SKM-1 (cell line): ENCODE measurements at regions not wholly inside any gene's neighbourhood (a gene's known extent, or its start where the extent isn't known, plus 50 kb on each side); places are given as distances from the start of the nearest gene placed in this dataset.

Experiments
- DNase-seq: peaks from one replicate; lab custom pipeline; 2025; ENCODE audit not compliant: unreplicated experiment; lab: John Stamatoyannopoulos, UW

DNA sequence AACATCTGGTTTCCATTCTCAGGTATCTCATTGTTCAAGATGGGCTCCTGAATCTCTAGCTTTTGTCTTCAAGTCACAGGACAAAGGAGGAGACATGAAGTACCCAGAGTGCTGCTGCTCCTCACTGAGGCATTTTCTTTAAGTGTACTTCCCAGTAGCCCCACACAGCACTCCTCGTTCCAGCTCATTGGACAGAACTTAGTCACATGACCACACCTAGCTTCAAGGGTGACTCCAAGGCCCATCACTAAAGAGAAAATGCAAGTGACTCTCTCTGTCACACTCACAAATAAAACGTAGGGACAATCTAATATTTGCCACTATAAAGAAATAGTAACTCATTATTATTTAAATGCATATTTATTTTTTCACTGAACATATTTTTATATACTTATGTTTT is 58.3 kb upstream of the NEUROD6 start:
- no peak for DNase-seq

DNA sequence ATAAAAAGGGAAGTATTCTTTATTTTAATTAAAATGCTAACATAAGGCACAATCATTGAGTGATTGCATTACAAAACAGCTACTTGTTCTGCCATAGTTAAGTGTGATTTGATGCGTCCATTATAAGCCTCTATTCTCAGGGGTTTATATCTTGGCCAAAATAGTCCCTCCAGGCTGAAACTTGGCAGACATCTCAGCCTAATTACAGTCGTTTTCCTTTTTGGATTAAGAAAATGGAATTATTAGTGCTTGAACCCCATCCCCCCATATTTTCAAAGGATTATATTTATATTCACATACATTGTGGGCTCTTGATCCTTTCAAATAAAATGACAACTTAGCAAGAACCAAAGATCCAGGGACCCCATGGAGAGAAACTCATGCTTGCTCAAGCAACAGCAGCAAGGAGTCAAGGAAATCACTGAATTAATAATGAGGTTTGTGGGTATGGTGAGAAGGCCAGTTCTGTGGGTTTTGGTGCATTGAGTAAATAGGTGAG is 66.7 kb upstream of the NEUROD6 start:
- no peak for DNase-seq

DNA sequence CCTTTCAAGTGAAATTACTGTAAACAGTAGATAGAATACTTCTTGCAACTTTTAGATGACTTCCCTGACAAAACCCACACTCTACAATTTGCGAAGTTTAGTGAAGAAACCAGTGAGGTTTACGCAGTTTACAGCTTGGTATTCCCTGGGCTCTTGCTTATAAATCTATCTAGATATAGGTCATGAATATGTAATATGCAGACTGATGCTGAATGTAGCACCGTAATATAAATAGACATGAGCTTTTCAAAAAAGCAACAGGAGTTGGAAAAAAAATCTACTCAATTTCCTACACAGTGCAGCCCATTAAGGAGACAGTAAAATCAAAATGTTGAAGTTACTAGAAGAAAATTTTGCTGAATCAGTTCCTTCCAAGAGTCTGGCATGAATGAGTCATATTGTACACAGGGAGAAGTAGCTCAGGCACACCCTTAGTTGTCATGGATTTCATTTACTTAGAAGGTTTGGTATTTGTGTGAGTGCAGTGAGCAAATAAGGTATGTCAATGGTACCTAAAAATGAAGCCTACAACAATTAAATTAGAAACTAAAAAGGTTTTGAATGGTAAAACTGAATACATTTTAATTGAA is 67.7 kb upstream of the NEUROD6 start:
- DNase-seq: peak; percentile 12

DNA sequence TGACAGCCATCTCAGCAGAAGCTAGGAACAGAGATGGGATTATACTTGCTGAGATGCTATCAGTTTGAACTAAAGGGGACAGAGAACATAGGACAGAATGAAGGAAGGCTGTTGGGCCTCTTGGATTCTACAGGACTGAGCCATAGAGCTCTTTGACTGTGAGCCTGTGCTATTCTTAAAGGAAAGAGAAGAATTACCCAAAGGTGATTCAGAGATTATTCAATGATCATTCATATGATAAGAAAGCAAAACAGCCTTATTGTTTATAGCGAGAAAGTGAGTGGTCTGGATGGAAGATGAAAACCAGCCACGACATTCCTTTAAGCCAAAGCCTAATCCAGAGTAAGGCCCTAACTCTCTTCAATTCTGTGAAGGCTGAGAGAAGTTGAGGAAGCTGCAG is 69.7 kb upstream of the NEUROD6 start:
- no peak for DNase-seq

DNA sequence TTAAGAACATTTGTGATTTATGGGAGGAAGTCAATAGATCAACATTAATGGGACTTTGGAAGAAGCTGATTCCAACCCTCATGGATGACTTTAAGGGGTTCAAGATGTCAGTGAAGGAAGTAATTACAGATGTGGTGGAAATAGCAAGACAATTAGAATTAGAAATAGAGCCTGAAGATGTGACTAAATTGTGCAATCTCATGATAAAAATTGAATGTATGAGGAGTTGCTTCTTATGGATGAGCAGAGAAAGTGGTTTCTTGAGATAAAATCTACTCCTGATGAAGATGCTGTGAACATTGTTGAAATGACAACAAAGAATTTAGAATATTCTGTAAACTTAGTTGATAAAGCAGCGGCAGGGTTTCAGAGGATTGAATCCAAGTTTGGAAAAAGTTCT is 70.9 kb upstream of the NEUROD6 start:
- no peak for DNase-seq

DNA sequence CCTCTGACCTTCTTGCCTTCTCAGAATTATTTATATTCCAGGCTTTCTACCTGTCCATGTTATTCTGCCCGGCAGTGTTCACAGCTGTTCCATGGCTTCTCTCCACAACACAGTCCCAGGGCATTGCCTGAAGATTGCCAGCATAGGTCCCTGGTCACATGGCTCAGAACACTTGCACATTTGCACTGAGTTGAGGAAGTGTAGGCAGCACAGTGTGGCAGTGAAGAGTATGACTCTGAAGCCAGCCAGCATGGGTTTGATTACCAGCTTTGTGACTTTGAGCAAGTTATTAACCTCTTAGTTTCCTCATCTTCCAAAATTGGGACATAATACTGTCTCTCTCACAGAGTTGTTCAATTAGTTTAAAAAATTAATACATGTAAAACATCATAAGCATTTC is 73.2 kb upstream of the NEUROD6 start:
- no peak for DNase-seq

DNA sequence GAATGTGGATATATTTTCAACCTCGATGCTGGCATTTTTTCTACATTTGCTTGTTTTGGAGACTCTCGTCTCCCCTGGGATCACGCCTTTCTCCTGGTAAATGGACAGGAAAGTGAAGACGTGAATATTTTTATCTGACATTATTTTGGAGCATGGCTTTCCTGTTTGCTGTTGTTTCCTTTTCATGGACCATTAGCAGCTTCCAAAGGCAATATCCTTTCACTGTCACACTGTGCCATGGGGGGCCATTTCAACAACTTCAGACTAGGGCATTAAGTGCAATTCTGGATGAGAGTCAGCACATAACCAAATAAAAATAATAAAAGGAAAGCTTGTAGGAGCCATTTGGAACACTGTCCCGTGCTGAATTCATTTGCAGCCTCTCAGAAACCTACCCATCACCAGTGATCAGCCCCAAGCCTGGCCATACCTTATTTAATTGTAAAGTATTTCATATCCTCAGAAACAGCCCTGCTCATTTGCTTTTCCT is 75.9 kb upstream of the NEUROD6 start:
- DNase-seq: no peak

DNA sequence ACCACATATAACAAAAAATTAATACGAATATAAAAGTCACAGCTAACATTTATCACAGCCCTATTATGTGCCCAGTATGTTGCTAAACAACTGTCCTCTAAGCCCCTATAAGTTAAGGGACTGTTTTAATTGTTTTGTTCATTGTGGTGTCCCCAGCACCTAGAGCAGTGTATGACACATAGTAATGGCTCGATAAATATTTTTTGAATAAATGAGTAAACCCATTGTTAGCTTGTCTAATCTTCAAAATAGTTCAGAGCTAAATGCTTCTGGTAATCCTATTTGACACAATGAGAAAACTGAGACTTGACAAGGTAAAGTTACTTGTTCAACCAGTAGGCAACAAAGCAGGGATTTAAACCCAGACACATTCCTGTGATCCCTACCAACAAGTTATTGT is 78.4 kb upstream of the NEUROD6 start:
- DNase-seq: no peak

DNA sequence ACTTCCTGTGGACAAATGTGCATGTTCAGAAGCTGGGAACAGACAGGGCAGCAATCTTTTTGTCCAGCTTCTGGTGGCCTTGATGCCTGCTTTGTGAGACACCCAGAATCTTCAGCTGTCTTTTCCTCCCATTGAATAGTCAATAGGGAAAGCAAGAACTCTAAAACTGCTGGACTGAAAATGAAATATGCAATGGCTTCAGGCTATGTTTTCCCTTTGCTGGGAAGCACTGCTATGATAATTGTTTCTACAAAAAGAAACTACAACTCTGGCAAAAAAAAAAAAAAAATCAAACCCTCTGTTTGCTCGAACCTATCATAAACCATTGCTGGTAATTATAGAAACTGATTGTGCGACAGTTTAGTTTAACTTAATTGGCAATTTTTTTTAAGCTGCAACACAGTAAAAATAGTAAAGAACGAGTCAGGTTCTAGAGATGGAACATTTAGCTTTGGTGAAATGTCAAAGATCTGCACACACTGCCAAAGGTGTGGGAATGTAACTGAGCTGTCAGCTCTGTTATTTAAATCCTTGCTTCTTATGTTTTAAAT is 79.1 kb upstream of the NEUROD6 start:
- no peak for DNase-seq

DNA sequence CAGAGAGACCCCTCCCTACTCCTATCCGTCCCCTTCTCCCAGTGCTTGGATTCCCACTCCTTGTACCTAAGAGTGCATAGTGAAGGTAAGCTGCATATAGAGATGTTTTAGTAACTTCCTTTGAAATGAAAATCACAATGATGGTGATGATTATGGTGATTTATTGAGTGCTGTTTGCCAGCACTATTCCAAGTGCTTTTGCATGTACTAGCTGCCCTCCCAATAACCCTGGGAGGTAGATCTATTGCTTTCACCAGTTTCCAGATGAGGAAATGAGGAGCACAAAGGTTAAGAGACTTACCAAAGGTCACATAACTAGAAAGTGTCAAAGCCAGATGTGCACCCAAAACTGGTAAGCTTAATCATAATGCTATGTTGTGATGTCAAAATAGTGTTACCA is 80.4 kb upstream of the NEUROD6 start:
- no peak for DNase-seq

DNA sequence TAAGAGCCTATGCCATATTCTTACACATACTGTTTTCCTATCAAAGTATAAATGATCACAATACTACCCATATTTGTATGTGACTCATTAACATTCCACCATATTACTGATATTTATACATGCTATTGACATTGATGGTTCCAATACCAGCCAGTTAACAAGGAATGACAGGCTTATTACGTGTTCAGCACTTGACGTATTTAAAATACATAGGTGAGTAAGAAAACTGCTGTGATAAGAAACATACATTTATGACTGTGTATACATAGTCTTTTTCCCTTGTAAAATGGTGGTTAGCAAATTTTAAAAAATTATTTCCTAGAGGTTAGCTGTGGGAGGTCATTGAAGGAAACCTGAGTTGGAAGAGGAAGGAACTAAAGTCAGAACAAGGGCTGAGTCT is 81.1 kb upstream of the NEUROD6 start:
- DNase-seq: no peak

DNA sequence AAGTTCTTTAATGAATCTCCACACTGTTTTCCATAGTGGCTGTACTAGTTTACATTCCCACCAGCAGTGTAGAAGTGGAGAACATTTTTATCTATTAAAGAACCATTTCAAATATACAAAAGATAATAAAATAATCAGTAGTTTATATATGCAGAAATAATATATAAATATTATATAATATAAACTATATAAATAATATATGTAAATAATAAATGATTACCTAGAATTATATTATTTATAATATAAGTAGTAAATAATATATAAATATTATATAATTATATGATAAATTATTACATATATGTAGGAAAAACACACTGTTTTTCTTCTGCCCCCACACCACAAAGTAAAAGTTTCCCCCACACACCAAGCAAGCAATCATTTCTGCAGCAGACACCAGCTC is 83.5 kb upstream of the NEUROD6 start:
- no peak for DNase-seq

DNA sequence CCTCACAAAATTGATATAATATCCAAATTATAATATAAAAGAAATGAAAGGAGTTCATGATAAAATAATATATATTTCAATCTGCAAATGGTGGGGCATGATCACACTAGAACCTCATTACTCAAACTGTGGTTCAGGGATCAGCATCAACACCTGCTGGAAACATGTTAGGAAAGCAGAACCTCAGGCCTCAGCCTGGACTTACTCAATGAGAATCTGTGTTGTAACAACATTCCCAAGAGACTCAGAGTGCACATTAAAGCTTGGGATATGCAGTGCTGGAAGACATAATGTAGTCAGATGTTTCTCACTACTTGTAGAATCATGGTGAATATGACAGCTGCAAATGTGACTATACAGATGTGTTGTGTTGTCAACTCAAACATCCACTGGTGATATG is 81.7 kb upstream of the ITPRID1 start:
- DNase-seq: no peak

DNA sequence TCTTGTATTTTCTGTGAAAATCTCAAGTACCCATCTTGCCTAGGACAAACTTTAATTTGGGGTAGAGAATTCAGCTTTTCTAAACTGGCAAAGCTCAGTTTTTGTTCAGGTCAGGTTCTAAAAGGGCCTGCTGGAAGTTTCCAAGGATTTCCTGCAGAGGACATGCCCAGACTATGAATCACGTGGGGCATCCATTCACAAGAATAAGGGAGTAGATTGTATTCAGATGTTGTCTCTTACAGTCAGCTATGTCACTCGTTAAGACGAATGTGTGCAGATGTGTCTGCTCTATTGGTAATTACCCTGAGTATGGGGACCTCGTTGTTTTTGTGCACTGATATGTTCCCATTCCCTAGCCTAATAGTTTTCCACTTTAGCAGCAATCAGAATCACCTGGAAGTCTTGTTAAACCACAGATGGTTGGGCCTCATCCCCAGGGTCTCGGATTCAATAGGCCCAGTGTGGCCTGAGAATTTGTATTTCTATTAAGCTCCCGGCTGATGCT is 81.0 kb upstream of the ITPRID1 start:
- DNase-seq: no peak

DNA sequence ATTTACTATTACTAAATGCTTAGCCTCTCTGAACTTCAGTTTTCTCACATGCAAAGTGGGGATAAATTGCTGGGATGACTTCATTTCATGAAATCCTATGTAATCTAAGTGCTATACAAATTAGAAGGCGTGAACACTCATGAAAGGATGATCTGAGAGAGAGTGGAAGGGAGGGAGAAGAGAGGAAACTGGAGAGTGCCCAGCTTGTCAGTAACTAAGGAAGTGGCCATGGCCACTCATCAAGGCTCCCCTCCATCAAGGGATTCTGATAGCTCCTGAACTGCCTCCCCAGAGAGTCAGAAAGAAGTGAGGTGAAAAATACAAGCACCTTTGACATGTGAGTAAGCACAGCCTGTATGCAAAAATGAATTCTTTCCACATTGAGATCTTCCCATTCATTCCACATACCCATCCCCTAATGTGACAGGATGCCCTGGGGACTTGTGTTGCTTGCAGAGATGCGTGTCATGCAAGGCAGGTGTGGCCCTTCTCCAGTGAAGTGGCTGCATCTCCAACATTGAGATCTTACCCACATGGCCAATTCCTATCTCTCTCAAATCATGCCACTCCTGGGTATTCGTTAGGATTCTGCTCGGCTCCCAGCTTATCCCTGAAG is 76.5 kb upstream of the ITPRID1 start:
- no peak for DNase-seq

DNA sequence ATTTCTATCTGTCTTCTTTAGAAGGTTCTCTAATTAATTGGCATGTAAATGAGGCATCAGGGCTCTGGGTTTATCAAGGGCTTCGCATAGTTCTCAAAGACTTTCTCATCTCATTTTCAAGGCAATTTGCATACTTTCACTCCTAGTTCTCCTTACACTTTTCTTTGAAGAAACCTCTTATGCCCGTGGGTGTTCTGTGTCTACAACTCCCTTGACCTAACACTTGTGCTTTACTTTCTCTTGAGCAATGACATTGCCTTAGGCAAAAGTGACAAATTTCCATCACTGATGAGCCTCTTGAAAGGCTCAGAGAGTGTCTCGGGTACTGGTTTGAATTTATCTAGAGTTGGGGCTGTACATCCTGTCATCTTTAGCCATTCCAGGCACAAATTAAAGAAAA is 74.7 kb upstream of the ITPRID1 start:
- DNase-seq: no peak

DNA sequence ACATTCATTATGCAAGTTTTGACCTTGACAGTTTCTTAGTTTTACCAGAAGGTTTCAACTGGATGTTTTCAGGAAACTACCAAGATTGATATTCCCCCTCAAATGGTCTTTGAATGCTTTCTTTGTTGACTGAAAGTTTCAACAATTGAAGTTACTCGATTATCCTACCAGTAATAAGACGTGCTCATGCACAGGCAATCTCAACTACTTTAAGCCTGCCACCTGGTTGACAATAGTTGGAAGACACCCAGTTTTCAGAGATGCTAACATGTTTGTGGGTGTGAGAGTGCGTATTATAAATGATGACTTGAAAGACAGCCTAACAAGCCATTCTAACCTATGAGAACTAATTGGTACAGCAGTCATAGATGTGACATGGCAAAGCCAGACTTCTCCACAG is 73.4 kb upstream of the ITPRID1 start:
- DNase-seq: no peak

DNA sequence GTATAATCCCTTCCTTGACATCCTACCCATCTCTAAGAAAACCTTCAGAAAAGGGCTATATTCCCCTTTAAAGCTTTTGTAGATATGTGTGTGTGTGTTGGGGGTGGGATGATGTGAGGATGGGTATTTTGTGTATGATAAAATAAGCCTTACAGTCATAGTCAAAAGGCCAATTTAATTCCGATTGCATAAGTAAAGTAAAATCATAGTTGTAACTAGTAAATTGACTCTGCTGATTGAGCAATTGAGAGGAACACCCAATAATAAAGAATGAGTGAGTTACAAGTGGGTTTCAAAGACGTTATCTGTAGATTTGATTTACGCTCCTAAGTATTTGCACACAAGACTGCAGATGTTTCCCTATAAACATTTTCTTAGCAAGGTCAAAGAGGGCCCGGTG is 71.3 kb upstream of the ITPRID1 start:
- DNase-seq: no peak

DNA sequence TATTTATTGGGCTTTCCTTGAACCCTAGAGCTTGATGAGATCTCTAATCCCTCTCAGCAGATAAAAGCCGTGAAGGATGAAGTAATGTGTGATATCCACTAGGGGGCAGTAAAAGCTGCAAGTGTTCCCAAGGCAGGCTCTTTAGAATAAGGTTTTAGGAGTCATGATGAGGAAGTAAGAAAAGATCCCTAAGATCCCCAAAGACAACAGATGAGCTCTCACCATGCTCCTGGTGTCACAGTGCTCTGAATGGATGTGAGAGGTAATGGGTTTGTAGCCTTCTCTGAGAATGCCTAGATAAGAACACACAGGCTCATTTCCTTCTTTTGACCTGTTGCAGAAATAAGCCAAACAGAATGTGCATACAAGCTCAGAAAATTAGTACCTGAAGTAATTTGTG is 70.4 kb upstream of the ITPRID1 start:
- peak; percentile 61 for DNase-seq

DNA sequence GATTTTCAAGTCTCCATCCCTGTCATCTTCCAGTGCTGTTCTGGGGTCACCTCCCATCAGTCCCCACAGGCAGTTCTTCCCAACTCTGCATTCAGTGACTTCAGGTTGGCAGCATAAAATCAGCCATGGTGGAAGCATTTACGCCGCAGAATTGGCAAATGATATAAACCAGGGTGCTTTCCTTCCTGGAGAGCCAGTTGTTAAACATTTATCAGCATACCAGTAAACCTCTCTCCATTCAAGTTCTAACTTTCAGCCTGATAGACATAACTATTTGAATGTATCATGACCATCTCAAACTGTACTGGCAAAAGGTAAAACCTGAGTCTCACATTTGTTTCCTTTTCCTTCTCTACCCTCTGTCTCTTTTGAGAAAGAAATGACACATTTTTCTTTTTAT is 69.7 kb upstream of the ITPRID1 start:
- no peak for DNase-seq

DNA sequence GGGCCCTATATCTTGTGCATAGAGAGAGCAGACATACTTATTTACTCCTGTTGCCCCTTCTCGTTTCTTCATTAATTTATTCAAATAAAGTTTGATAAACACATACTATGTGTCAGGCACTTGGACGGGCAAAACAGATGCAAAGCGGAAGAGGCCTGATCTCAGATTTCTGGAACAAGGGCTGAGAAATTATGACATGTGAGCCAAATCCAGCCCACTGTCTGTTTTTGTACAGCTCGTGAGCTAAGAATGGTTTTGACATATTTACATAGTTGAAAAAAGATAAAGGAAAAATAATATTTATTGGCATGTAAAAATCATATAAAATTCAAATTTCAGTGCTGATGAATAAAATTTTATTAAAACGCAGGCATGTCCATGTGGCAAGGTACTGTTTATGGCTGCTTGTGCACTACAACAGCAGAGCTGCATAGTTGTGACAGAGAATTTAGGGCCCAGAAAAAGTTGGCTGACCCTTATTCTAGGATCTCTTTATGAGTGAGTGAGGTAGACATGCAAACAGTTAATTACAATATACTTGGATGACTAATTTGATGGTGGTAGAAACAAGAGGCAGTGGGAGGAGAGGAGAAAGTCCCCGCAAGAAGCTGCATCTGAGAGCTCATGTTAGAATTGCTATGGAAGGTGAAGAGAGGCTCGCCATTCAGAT is 68.1 kb upstream of the ITPRID1 start:
- DNase-seq: no peak

DNA sequence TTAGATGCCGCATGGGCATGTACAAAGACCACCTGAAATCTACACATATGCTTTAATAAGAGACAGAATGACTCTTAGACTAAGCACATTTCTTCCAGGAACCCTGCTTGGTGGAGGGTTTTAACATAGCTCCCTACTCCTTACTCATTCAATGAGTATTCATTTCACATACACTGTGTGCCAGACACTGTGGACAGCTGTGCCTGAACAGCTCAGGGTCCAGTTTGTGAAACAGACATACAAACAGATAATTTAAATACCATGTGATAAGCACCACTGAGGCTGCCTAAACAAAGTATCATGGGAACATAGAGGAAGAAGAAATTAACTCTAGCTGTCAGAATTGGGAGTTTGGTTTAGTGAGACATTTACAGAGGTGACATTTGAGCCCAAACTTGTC is 65.2 kb upstream of the ITPRID1 start:
- DNase-seq: no peak
